HG03103 (cell line): ENCODE measurements at regions not wholly inside any gene's neighbourhood (a gene's known extent, or its start where the extent isn't known, plus 50 kb on each side); places are given as distances from the start of the nearest gene placed in this dataset.
"Not testable (repeated sequence)": the region's sequence is repeated elsewhere in the genome, so short reads cannot be mapped to it uniquely, and the experiment has no call there.

Source experiments
- ATAC-seq: cut with Tn5 transposase; IDR thresholded peaks from one replicate; pipeline ENCODE4 v1.9.1; 2021; ENCODE audit warnings: low read depth; ENCODE audit not compliant: unreplicated experiment

GRCh38 chr10:45241865-45242520, 73.4 kb downstream of the OR13A1 start:
- ATAC-seq = no peak

- no peak for ATAC-seq
Measured at GRCh38 chr10:45243261-45243660, 72.1 kb downstream of the OR13A1 start.

GRCh38 chr10:45246522-45246921, 68.9 kb downstream of the OR13A1 start:
- no peak for ATAC-seq

GRCh38 chr10:45249978-45250693, 65.3 kb downstream of the OR13A1 start:
- ATAC-seq = peak; percentile 49

- ATAC-seq = not testable (repeated sequence)
Measured at GRCh38 chr10:45250694-45251075, 64.7 kb downstream of the OR13A1 start.
